ENCODE measurements at regions not wholly inside any gene's neighbourhood (a gene's known extent, or its start where the extent isn't known, plus 50 kb on each side); places are given as distances from the start of the nearest gene placed in this dataset.

DNA sequence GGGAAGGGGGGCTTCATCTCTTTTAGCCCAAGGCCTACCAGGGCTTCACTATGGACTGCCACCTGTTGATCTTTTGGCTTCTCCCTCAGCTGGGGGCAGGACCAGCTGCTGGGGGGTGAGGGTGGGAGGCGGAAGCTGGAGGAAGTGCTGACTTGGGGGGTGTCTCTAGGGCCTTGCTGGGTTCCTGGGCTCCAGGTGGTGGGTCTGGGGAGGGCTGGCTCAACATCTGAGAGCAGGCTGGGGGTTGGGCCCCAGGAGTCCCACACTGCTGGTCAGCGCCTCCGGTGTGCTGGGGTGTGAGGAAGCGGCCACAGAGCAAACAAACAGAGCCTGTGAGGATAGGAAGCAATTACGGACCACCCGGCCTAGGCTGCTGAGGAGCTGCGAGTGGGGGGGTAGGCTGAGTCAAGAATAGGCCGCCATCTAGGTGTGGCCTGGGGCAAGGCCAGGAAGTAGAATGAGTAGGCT lies 85.7 kb downstream of the EFNB1 start:
- H3K27me3 ChIP-seq (ENCODE audit: control insufficient read depth, insufficient read depth, low read length) = no peaks in the 10 kb centered on the region
- ChIA-PET POLR2A (no interaction called here), CTCF (interaction anchor here (1.4 kb wide), 1 partner anchor 308 kb away, joined by 3 read pairs; no protein-coding TSS in a partner anchor)
- H3K36me3 ChIP-seq (ENCODE audit: control insufficient read depth, insufficient read depth, low read length) = no peaks in the 10 kb centered on the region
- DNase-seq (ENCODE audit: low read depth) = no peak
- TF ChIP-seq, protein P1, sequence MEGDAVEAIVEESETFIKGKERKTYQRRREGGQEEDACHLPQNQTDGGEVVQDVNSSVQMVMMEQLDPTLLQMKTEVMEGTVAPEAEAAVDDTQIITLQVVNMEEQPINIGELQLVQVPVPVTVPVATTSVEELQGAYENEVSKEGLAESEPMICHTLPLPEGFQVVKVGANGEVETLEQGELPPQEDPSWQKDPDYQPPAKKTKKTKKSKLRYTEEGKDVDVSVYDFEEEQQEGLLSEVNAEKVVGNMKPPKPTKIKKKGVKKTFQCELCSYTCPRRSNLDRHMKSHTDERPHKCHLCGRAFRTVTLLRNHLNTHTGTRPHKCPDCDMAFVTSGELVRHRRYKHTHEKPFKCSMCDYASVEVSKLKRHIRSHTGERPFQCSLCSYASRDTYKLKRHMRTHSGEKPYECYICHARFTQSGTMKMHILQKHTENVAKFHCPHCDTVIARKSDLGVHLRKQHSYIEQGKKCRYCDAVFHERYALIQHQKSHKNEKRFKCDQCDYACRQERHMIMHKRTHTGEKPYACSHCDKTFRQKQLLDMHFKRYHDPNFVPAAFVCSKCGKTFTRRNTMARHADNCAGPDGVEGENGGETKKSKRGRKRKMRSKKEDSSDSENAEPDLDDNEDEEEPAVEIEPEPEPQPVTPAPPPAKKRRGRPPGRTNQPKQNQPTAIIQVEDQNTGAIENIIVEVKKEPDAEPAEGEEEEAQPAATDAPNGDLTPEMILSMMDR (IDR thresholded peaks at IDR 0.05; ENCODE audit: insufficient read depth, low read depth, low read length) = no peak
- no peak overlapping the region for H3K4me3 ChIP-seq (ENCODE audit: low read depth, low read length)

DNA sequence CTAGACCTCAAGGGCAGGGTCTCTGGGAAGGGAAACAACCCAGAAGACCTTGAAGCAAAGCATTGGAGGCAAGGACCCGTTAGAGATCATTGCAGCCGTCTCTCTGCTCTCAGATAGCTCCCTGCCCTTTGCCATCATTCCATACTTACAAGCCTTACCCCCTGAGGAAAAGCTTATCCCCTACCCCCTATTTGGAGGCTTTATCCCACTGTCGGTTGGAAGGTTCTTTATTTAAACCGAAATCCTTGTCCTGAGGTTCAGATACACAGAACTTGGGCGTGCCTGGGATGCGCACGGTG lies 84.4 kb downstream of the EFNB1 start:
- ChIA-PET POLR2A (no interaction called here), CTCF (no interaction called here)
- H3K4me3 ChIP-seq (ENCODE audit: low read depth, low read length) = no peak overlapping the region
- no peaks in the 10 kb centered on the region for H3K36me3 ChIP-seq (ENCODE audit: control insufficient read depth, insufficient read depth, low read length)
- H3K27me3 ChIP-seq (ENCODE audit: control insufficient read depth, insufficient read depth, low read length) = no peaks in the 10 kb centered on the region
- no peak for DNase-seq (ENCODE audit: low read depth)
- TF ChIP-seq, protein P1 (IDR thresholded peaks at IDR 0.05; ENCODE audit: insufficient read depth, low read depth, low read length) = no peak

DNA sequence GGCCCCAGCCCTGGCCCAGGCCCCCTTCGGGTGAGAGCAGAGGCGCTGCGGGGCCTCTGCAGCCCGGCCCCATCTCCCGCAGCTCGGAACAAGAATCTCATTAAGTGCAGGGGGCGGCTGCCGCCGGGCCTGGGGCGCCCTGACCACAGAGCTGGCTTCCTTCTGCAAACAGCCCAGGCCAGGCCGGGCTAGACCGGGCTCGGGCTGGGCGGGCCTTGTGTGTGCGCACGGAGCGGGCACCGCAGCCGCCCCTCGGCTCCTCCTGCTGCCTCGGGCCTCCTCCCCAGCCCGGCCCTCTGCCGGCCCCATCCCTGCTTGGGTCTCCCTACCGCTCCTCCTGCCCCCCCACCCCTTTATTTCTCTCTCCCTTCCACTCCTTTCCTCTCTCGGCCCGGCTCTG lies 83.3 kb downstream of the EFNB1 start:
- ChIA-PET CTCF (no interaction called here), POLR2A (no interaction called here)
- H3K27me3 ChIP-seq (ENCODE audit: control insufficient read depth, insufficient read depth, low read length) = no peaks in the 10 kb centered on the region
- DNase-seq (ENCODE audit: low read depth) = no peak
- H3K36me3 ChIP-seq (ENCODE audit: control insufficient read depth, insufficient read depth, low read length) = no peaks in the 10 kb centered on the region
- TF ChIP-seq, protein P1 (IDR thresholded peaks at IDR 0.05; ENCODE audit: insufficient read depth, low read depth, low read length) = no peak
- no peak overlapping the region for H3K4me3 ChIP-seq (ENCODE audit: low read depth, low read length)

DNA sequence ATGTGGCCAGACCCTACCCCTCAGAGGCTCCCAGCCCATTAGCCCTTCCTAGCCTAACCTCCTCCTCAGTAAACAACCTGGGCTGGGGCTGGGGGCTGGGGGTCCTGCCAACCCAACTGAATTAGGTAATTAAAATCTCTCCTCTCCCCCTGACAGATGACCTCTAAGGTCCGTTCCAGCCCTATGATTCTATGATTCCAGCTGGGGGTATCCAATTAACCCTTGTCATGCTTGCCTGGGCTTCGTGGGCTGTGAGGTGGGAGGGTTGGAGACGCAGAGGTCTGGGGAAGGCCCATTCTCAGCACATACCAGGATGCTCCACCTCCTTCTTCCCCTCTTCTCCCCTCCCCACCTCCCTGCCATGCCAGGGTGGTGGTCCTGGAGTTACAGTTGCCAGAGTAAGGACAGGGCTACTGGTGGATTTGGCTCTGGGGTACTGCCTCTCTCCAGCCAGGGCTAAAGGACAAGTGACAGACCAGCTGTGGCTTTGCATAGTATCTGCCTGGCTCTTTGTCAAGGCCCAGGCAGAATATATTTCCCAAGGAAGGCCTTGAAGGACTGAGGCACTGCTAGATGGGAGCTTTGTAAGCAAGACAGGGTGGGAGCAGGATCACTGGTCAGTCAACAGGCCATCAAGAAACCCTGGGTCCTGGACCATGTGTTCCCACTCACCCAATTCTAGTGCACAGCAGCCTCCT lies 82.1 kb downstream of the EFNB1 start:
- ChIA-PET CTCF (no interaction called here), POLR2A (no interaction called here)
- H3K4me3 ChIP-seq (ENCODE audit: low read depth, low read length) = no peak overlapping the region
- H3K36me3 ChIP-seq (ENCODE audit: control insufficient read depth, insufficient read depth, low read length) = no peaks in the 10 kb centered on the region
- no peaks in the 10 kb centered on the region for H3K27me3 ChIP-seq (ENCODE audit: control insufficient read depth, insufficient read depth, low read length)
- no peak for DNase-seq (ENCODE audit: low read depth)
- TF ChIP-seq, protein P1 (IDR thresholded peaks at IDR 0.05; ENCODE audit: insufficient read depth, low read depth, low read length) = no peak

DNA sequence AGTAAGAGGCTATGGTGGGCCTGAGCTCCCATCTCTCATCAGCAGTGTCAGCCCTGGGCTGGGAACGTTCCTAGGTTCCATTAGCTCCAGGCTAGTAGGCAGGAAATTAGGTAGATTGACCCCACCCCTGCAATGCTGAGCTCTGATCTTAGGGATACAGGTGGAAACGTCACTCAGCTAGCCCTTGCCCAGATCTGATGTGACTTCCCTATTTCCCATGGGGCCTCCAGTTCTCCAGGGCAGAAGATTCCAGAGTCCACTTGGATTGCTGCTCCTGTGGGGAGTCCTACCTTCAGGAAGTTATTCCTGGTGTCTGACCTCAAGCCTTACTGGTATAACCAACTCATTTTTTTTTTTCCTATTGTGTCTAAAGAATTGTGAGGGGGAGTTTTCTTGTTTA lies 81.1 kb downstream of the EFNB1 start:
- DNase-seq (ENCODE audit: low read depth) = no peak
- H3K36me3 ChIP-seq (ENCODE audit: control insufficient read depth, insufficient read depth, low read length) = no peaks in the 10 kb centered on the region
- TF ChIP-seq, protein P1 (IDR thresholded peaks at IDR 0.05; ENCODE audit: insufficient read depth, low read depth, low read length) = no peak
- ChIA-PET CTCF (interaction anchor here (0.7 kb wide), 1 partner anchor 25 kb away, joined by 3 read pairs; no protein-coding TSS in a partner anchor), POLR2A (no interaction called here)
- no peak overlapping the region for H3K4me3 ChIP-seq (ENCODE audit: low read depth, low read length)
- no peaks in the 10 kb centered on the region for H3K27me3 ChIP-seq (ENCODE audit: control insufficient read depth, insufficient read depth, low read length)

Measured in BJ (cell line).